HL-60 (cell line): ENCODE measurements at regions not wholly inside any gene's neighbourhood (a gene's known extent, or its start where the extent isn't known, plus 50 kb on each side); places are given as distances from the start of the nearest gene placed in this dataset.

Experiments used
- DNase-seq, 2 experiments: peaks; one replicate each; pipeline ENCODE4 v3.0.0-alpha.2; 2010 to 2020; ENCODE audit warnings: low read depth in 1 of 2, low spot score in 1 of 2
- H3K27ac ChIP-seq: fragments of 250-450 bp; sonication (Bioruptor Pico); replicated peaks from 2 replicates; pipeline ENCODE4 v1.5.1; 2020; ENCODE audit warnings: mild to moderate bottlenecking, moderate library complexity
- H3K27me3 ChIP-seq: fragments of 250-450 bp; sonication (Bioruptor Pico); 2 replicates; pipeline ENCODE4 v1.5.1; 2021; ENCODE audit warnings: mild to moderate bottlenecking, moderate library complexity; ENCODE audit not compliant: insufficient read depth, poor library complexity, severe bottlenecking
- H3K4me3 ChIP-seq: replicated peaks from 2 replicates; pipeline ENCODE4 v1.5.1; 2011; ENCODE audit warnings: mild to moderate bottlenecking, control low read depth, low read length; ENCODE audit not compliant: insufficient read depth
- CTCF ChIP-seq: IDR thresholded peaks from one replicate; pipeline ENCODE4 v1.5.1; 2011; ENCODE audit warnings: low read length, control low read depth, inconsistent platforms; ENCODE audit not compliant: insufficient read depth
- GABPA ChIP-seq: IDR thresholded peaks from 2 replicates; pipeline ENCODE4 v1.6.1; 2012; ENCODE audit warnings: low read depth
- POLR2AphosphoS5 ChIP-seq: IDR thresholded peaks from 2 replicates; pipeline ENCODE4 v1.6.1; 2012; ENCODE audit warnings: low read depth
- REST ChIP-seq: IDR thresholded peaks from 2 replicates; pipeline ENCODE4 v1.6.1; 2012; ENCODE audit warnings: low read depth; ENCODE audit not compliant: insufficient replicate concordance
- SPI1 ChIP-seq: IDR thresholded peaks from 2 replicates; pipeline ENCODE4 v1.6.1; 2012; ENCODE audit warnings: low read depth, mild to moderate bottlenecking, borderline replicate concordance

GRCh38 chr12:88325076-88325815, 183.1 kb downstream of the TMTC3 start:
- no peak overlapping the region for H3K27ac ChIP-seq
- TF ChIP-seq SPI1, result no peak
- no peak for TF ChIP-seq GABPA
- TF ChIP-seq CTCF, result no peak
- TF ChIP-seq POLR2AphosphoS5, result no peak
- no peak for TF ChIP-seq REST
- DNase-seq, result no peak
- H3K4me3 ChIP-seq, result no peak overlapping the region
- H3K27me3 ChIP-seq, result no peaks in the 10 kb centered on the region

- Histone ChIP-seq H3K27me3 (no peaks in the 10 kb centered on the region), H3K27ac (no peak overlapping the region), H3K4me3 (no peak overlapping the region)
- no peak for TF ChIP-seq CTCF
- no peak for TF ChIP-seq REST
- no peak for DNase-seq
Observed at GRCh38 chr12:88325816-88326189, 183.7 kb downstream of the TMTC3 start.

GRCh38 chr12:88327276-88327675, 185.2 kb downstream of the TMTC3 start:
- no peak for DNase-seq
- Histone ChIP-seq H3K27me3 (no peaks in the 10 kb centered on the region), H3K4me3 (no peak overlapping the region), H3K27ac (no peak overlapping the region)
- TF ChIP-seq POLR2AphosphoS5 (no peak), GABPA (no peak), REST (no peak), SPI1 (no peak), CTCF (no peak)
